ENCODE measurements at regions not wholly inside any gene's neighbourhood (a gene's known extent, or its start where the extent isn't known, plus 50 kb on each side); places are given as distances from the start of the nearest gene placed in this dataset.

DNA sequence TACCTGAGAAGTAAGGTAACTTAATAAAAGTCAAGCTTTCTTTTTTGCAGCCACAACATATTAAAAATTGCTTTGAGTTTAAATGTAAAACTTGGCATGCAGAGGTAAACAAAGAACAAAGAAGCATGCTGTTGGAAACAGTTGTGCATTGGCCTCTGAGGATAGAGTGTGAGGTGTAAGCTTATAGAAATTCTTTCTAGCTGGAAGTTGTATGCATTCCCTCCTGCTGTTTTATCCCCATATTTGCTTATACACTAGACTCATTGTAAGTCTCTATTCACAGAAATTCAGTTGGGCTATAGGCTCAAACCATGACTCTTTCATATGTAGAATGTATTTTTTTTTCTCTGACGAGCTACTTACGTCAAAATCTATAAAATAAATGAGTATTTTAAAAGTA, 316.3 kb downstream of the SLC6A15 start:
- TF ChIP-seq, protein P1, sequence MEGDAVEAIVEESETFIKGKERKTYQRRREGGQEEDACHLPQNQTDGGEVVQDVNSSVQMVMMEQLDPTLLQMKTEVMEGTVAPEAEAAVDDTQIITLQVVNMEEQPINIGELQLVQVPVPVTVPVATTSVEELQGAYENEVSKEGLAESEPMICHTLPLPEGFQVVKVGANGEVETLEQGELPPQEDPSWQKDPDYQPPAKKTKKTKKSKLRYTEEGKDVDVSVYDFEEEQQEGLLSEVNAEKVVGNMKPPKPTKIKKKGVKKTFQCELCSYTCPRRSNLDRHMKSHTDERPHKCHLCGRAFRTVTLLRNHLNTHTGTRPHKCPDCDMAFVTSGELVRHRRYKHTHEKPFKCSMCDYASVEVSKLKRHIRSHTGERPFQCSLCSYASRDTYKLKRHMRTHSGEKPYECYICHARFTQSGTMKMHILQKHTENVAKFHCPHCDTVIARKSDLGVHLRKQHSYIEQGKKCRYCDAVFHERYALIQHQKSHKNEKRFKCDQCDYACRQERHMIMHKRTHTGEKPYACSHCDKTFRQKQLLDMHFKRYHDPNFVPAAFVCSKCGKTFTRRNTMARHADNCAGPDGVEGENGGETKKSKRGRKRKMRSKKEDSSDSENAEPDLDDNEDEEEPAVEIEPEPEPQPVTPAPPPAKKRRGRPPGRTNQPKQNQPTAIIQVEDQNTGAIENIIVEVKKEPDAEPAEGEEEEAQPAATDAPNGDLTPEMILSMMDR (IDR thresholded peaks at IDR 0.05 in 8 of 11, conservative IDR thresholded peaks at IDR 0.05 in 3 of 11) = no peak
- TF ChIP-seq POLR2A (IDR thresholded peaks at IDR 0.05) = no peak
- no peak for TF ChIP-seq POLR2AphosphoS5 (IDR thresholded peaks at IDR 0.05)

All from spleen (tissue), 7 donors.